Mesothelial cell of epicardium (in vitro differentiated cells): ENCODE measurements at regions not wholly inside any gene's neighbourhood (a gene's known extent, or its start where the extent isn't known, plus 50 kb on each side); places are given as distances from the start of the nearest gene placed in this dataset.

Experiments used
- DNase-seq, 2 experiments: peaks; one replicate each; pipeline ENCODE4 v3.0.0; 2021; ENCODE audit warnings: low spot score in 2 of 2; ENCODE audit not compliant: unreplicated experiment in 2 of 2
- H3K27ac Mint-ChIP-seq: 2 replicates; pipeline ENCODE4 v1.8.0; 2021; ENCODE audit warnings: mixed read lengths
- H3K27me3 Mint-ChIP-seq: 2 replicates; pipeline ENCODE4 v1.8.0; 2021; ENCODE audit warnings: low read depth, mixed read lengths
- H3K36me3 Mint-ChIP-seq: 2 replicates; pipeline ENCODE4 v1.8.0; 2021; ENCODE audit warnings: mixed read lengths
- H3K4me1 Mint-ChIP-seq: 2 replicates; pipeline ENCODE4 v1.8.0; 2021; ENCODE audit warnings: mixed read lengths
- H3K4me3 Mint-ChIP-seq: 2 replicates; pipeline ENCODE4 v1.8.0; 2021; ENCODE audit warnings: mild to moderate bottlenecking, moderate library complexity, mixed read lengths
- H3K9me3 Mint-ChIP-seq: 2 replicates; pipeline ENCODE4 v1.8.0; 2021; ENCODE audit warnings: mixed read lengths
- CTCF ChIP-seq: fragments of 200-600 bp; sonication (generic); IDR thresholded peaks from one replicate; pipeline ENCODE4 v1.5.0; 2021; ENCODE audit warnings: antibody characterized with exemption; ENCODE audit not compliant: unreplicated experiment

GRCh38 chr2:16398486-16399043 lies 267.1 kb downstream of the CYRIA start:
- no peak for DNase-seq
- Mint-ChIP-seq H3K27me3 (no peaks in the 10 kb centered on the region), H3K27ac (no peak overlapping the region), H3K36me3 (no peaks in the 10 kb centered on the region), H3K4me3 (no peak overlapping the region), H3K9me3 (peaks cover 7% of the 10 kb centered on the region), H3K4me1 (peaks cover 15% of the 10 kb centered on the region)
- TF ChIP-seq CTCF: no peak

- H3K36me3 Mint-ChIP-seq: no peaks in the 10 kb centered on the region
- H3K4me3 Mint-ChIP-seq: no peak overlapping the region
- no peak for DNase-seq
- peaks cover 17% of the 10 kb centered on the region for H3K4me1 Mint-ChIP-seq
- H3K9me3 Mint-ChIP-seq: peaks cover 7% of the 10 kb centered on the region
- no peaks in the 10 kb centered on the region for H3K27me3 Mint-ChIP-seq
- TF ChIP-seq CTCF: no peak
- H3K27ac Mint-ChIP-seq: no peak overlapping the region
These were observed 267.8 kb downstream of the CYRIA start for GRCh38 chr2:16397681-16398475.

- Mint-ChIP-seq H3K4me3 (no peak overlapping the region), H3K36me3 (no peaks in the 10 kb centered on the region), H3K9me3 (peaks cover 7% of the 10 kb centered on the region), H3K4me1 (peaks cover 21% of the 10 kb centered on the region), H3K27me3 (no peaks in the 10 kb centered on the region), H3K27ac (no peak overlapping the region)
- DNase-seq: no peak
- TF ChIP-seq CTCF: no peak
These were observed 268.6 kb downstream of the CYRIA start for GRCh38 chr2:16396986-16397385.

GRCh38 chr2:16396171-16396570 lies 269.5 kb downstream of the CYRIA start:
- H3K4me1 Mint-ChIP-seq: peaks cover 22% of the 10 kb centered on the region
- TF ChIP-seq CTCF: no peak
- no peak overlapping the region for H3K27ac Mint-ChIP-seq
- H3K9me3 Mint-ChIP-seq: peaks cover 7% of the 10 kb centered on the region
- DNase-seq: no peak
- H3K27me3 Mint-ChIP-seq: no peaks in the 10 kb centered on the region
- H3K36me3 Mint-ChIP-seq: no peaks in the 10 kb centered on the region
- H3K4me3 Mint-ChIP-seq: no peak overlapping the region

GRCh38 chr2:16395601-16396000 lies 270.0 kb downstream of the CYRIA start:
- DNase-seq: no peak
- no peak overlapping the region for H3K4me3 Mint-ChIP-seq
- H3K27me3 Mint-ChIP-seq: no peaks in the 10 kb centered on the region
- TF ChIP-seq CTCF: no peak
- H3K4me1 Mint-ChIP-seq: peaks cover 22% of the 10 kb centered on the region
- H3K27ac Mint-ChIP-seq: no peak overlapping the region
- no peaks in the 10 kb centered on the region for H3K36me3 Mint-ChIP-seq
- H3K9me3 Mint-ChIP-seq: peaks cover 7% of the 10 kb centered on the region
